ENCODE measurements at regions not wholly inside any gene's neighbourhood (a gene's known extent, or its start where the extent isn't known, plus 50 kb on each side); places are given as distances from the start of the nearest gene placed in this dataset.

DNA sequence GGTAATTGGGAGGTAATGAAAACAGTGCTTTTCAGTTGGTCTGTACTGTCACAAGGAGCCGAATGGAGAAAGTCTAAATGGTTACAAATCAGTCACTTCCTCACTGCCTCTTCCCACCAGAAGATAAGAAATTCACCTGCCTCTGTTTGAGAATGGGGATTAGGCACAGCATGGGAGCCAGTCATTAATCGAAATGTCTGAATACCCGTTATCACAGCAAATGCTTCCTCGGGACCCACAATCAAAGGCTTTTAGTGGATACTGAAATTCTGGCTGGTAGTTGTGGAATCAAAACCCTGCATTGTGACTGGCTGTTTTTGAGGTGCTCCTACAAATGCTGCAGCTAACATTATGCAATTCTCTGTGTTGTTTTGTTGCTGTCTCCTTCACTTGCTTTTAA is 461.0 kb upstream of the MEX3C start:
- DNase-seq, result no peak
- no peak overlapping the region for H3K27ac ChIP-seq (ENCODE audit: low read length)
- TF ChIP-seq, protein P1, sequence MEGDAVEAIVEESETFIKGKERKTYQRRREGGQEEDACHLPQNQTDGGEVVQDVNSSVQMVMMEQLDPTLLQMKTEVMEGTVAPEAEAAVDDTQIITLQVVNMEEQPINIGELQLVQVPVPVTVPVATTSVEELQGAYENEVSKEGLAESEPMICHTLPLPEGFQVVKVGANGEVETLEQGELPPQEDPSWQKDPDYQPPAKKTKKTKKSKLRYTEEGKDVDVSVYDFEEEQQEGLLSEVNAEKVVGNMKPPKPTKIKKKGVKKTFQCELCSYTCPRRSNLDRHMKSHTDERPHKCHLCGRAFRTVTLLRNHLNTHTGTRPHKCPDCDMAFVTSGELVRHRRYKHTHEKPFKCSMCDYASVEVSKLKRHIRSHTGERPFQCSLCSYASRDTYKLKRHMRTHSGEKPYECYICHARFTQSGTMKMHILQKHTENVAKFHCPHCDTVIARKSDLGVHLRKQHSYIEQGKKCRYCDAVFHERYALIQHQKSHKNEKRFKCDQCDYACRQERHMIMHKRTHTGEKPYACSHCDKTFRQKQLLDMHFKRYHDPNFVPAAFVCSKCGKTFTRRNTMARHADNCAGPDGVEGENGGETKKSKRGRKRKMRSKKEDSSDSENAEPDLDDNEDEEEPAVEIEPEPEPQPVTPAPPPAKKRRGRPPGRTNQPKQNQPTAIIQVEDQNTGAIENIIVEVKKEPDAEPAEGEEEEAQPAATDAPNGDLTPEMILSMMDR (IDR thresholded peaks at IDR 0.05; ENCODE audit: low read length), result no peak
- TF ChIP-seq EZH2 (optimal IDR thresholded peaks at IDR 0.05; ENCODE audit: low read depth, low read length) (no peak), EZH2phosphoT487 (IDR thresholded peaks at IDR 0.05; ENCODE audit: low read length) (no peak)
- no peaks in the 10 kb centered on the region for H3K79me2 ChIP-seq (ENCODE audit: low read length)
- H4K20me1 ChIP-seq (ENCODE audit: insufficient read depth, low read length), result no peaks in the 10 kb centered on the region
- no peaks in the 10 kb centered on the region for H3F3A ChIP-seq (ENCODE audit: insufficient read depth, low read length)
- no peaks in the 10 kb centered on the region for H3K27me3 ChIP-seq (replicated peaks; ENCODE audit: insufficient read depth, low read length)
- no peak overlapping the region for H3K9ac ChIP-seq (ENCODE audit: low read length)
- H3K36me3 ChIP-seq (replicated peaks; ENCODE audit: insufficient read depth, low read length), result no peaks in the 10 kb centered on the region
- no peak overlapping the region for H3K4me3 ChIP-seq (ENCODE audit: low read length)
- H3K4me2 ChIP-seq (ENCODE audit: low read depth, low read length), result no peak overlapping the region
- no peak overlapping the region for H2AFZ ChIP-seq (ENCODE audit: low read length)
- no peaks in the 10 kb centered on the region for H3K9me3 ChIP-seq (replicated peaks; ENCODE audit: insufficient read depth, low read length)
- H3K9me2 ChIP-seq (replicated peaks; ENCODE audit: insufficient read depth, low read length), result no peaks in the 10 kb centered on the region
- H3K4me1 ChIP-seq (ENCODE audit: low read length), result no peaks in the 10 kb centered on the region

- H3K4me1 ChIP-seq (ENCODE audit: low read length), result no peaks in the 10 kb centered on the region
- H3K4me3 ChIP-seq (ENCODE audit: low read length), result no peak overlapping the region
- no peak overlapping the region for H3K27ac ChIP-seq (ENCODE audit: low read length)
- no peaks in the 10 kb centered on the region for H3K36me3 ChIP-seq (replicated peaks; ENCODE audit: insufficient read depth, low read length)
- H3K9ac ChIP-seq (ENCODE audit: low read length), result no peak overlapping the region
- no peaks in the 10 kb centered on the region for H3K9me3 ChIP-seq (replicated peaks; ENCODE audit: insufficient read depth, low read length)
- no peaks in the 10 kb centered on the region for H4K20me1 ChIP-seq (ENCODE audit: insufficient read depth, low read length)
- H3K27me3 ChIP-seq (replicated peaks; ENCODE audit: insufficient read depth, low read length), result no peaks in the 10 kb centered on the region
- H2AFZ ChIP-seq (ENCODE audit: low read length), result no peak overlapping the region
- H3K9me2 ChIP-seq (replicated peaks; ENCODE audit: insufficient read depth, low read length), result no peaks in the 10 kb centered on the region
- no peak overlapping the region for H3K4me2 ChIP-seq (ENCODE audit: low read depth, low read length)
- H3F3A ChIP-seq (ENCODE audit: insufficient read depth, low read length), result no peaks in the 10 kb centered on the region
- TF ChIP-seq EZH2 (optimal IDR thresholded peaks at IDR 0.05; ENCODE audit: low read depth, low read length) (no peak), EZH2phosphoT487 (IDR thresholded peaks at IDR 0.05; ENCODE audit: low read length) (no peak)
- TF ChIP-seq, protein P1 (IDR thresholded peaks at IDR 0.05; ENCODE audit: low read length), result no peak
- DNase-seq, result no peak
- H3K79me2 ChIP-seq (ENCODE audit: low read length), result no peaks in the 10 kb centered on the region
These were observed 462.3 kb upstream of the MEX3C start for GRCh38 chr18:51659781-51660180.

- H3K36me3 ChIP-seq (replicated peaks; ENCODE audit: insufficient read depth, low read length), result no peaks in the 10 kb centered on the region
These were observed 462.8 kb upstream of the MEX3C start for GRCh38 chr18:51660188-51660715.

More at GRCh38 chr18:51660188-51660715, 462.8 kb upstream of the MEX3C start:
- no peak for DNase-seq
- H3K27ac ChIP-seq (ENCODE audit: low read length), result no peak overlapping the region
- H3K4me2 ChIP-seq (ENCODE audit: low read depth, low read length), result no peak overlapping the region
- H3K9me3 ChIP-seq (replicated peaks; ENCODE audit: insufficient read depth, low read length), result no peaks in the 10 kb centered on the region
- H2AFZ ChIP-seq (ENCODE audit: low read length), result no peak overlapping the region
- H3K9me2 ChIP-seq (replicated peaks; ENCODE audit: insufficient read depth, low read length), result no peaks in the 10 kb centered on the region
- TF ChIP-seq EZH2 (optimal IDR thresholded peaks at IDR 0.05; ENCODE audit: low read depth, low read length), result no peak
- TF ChIP-seq EZH2phosphoT487 (IDR thresholded peaks at IDR 0.05; ENCODE audit: low read length), result no peak
- TF ChIP-seq, protein P1 (IDR thresholded peaks at IDR 0.05; ENCODE audit: low read length), result no peak
- no peaks in the 10 kb centered on the region for H4K20me1 ChIP-seq (ENCODE audit: insufficient read depth, low read length)
- H3K27me3 ChIP-seq (replicated peaks; ENCODE audit: insufficient read depth, low read length), result no peaks in the 10 kb centered on the region
- H3K4me3 ChIP-seq (ENCODE audit: low read length), result no peak overlapping the region
- no peaks in the 10 kb centered on the region for H3K4me1 ChIP-seq (ENCODE audit: low read length)
- H3F3A ChIP-seq (ENCODE audit: insufficient read depth, low read length), result no peaks in the 10 kb centered on the region
- no peaks in the 10 kb centered on the region for H3K79me2 ChIP-seq (ENCODE audit: low read length)
- no peak overlapping the region for H3K9ac ChIP-seq (ENCODE audit: low read length)
